ENCODE measurements at regions not wholly inside any gene's neighbourhood (a gene's known extent, or its start where the extent isn't known, plus 50 kb on each side); places are given as distances from the start of the nearest gene placed in this dataset.

GRCh38 chr6:2534406-2535042 is 216.2 kb downstream of the MYLK4 start:
- no peak for DNase-seq

- DNase-seq: no peak
These were observed 219.1 kb downstream of the MYLK4 start for GRCh38 chr6:2531426-2532215.

- DNase-seq: no peak
These were observed 221.5 kb downstream of the MYLK4 start for GRCh38 chr6:2529211-2529719.

- no peak for DNase-seq
These were observed 222.6 kb downstream of the MYLK4 start for GRCh38 chr6:2528156-2528555.

- no peak for DNase-seq
These were observed 224.0 kb downstream of the MYLK4 start for GRCh38 chr6:2526766-2527165.

GRCh38 chr6:2524090-2524489 is 226.6 kb downstream of the MYLK4 start:
- DNase-seq: no peak

- DNase-seq: no peak
These were observed 227.7 kb downstream of the MYLK4 start for GRCh38 chr6:2523061-2523460.

GRCh38 chr6:2522521-2522920 is 228.2 kb downstream of the MYLK4 start:
- no peak for DNase-seq

- no peak for DNase-seq
These were observed 232.8 kb downstream of the MYLK4 start for GRCh38 chr6:2517855-2518473.

- DNase-seq: no peak
These were observed 233.3 kb downstream of the MYLK4 start for GRCh38 chr6:2517401-2517800.

GRCh38 chr6:2516059-2516458 is 234.7 kb downstream of the MYLK4 start:
- DNase-seq: no peak

- no peak for DNase-seq
These were observed 235.7 kb downstream of the MYLK4 start for GRCh38 chr6:2514965-2515543.

- no peak for DNase-seq
These were observed 237.9 kb downstream of the MYLK4 start for GRCh38 chr6:2512802-2513201.

- no peak for DNase-seq
These were observed 240.4 kb downstream of the MYLK4 start for GRCh38 chr6:2510316-2510715.

GRCh38 chr6:2509711-2510110 is 241.0 kb downstream of the MYLK4 start:
- no peak for DNase-seq

GRCh38 chr6:2508071-2508470 is 242.7 kb downstream of the MYLK4 start:
- DNase-seq: no peak

GRCh38 chr6:2507521-2508037 is 243.1 kb downstream of the MYLK4 start:
- DNase-seq: no peak

- no peak for DNase-seq
These were observed 243.7 kb downstream of the MYLK4 start for GRCh38 chr6:2507016-2507415.

GRCh38 chr6:2505624-2506023 is 245.1 kb downstream of the MYLK4 start:
- DNase-seq: no peak

GRCh38 chr6:2504495-2505064 is 246.1 kb downstream of the MYLK4 start:
- no peak for DNase-seq

- DNase-seq: no peak
These were observed 246.8 kb downstream of the MYLK4 start for GRCh38 chr6:2503816-2504494.

- DNase-seq: no peak
These were observed 247.6 kb downstream of the MYLK4 start for GRCh38 chr6:2502998-2503674.
